CD4-positive, alpha-beta T cell (primary cell): ENCODE measurements at regions not wholly inside any gene's neighbourhood (a gene's known extent, or its start where the extent isn't known, plus 50 kb on each side); places are given as distances from the start of the nearest gene placed in this dataset.

ENCODE experiments used
- ATAC-seq: fragments of 200-7000 bp; cut with Tn5 transposase; one replicate; pipeline ENCODE4 v1.10.0; 2022; ENCODE audit warnings: mild to moderate bottlenecking; ENCODE audit not compliant: poor library complexity
- CTCF ChIA-PET: fragments of 350-600 bp; sonication (Branson Sonifier 250); formaldehyde crosslinking; loops from one replicate; lab custom pipeline; 2021; ENCODE audit warnings: antibody characterized with exemption, inconsistent platforms; lab: Charles Lee
- POLR2A ChIA-PET: fragments of 350-600 bp; sonication (Branson Sonifier 250); formaldehyde crosslinking; loops from one replicate; lab custom pipeline; 2021; ENCODE audit warnings: antibody characterized with exemption, inconsistent platforms; lab: Charles Lee
- DNase-seq, 14 experiments: peaks; one replicate each; pipeline ENCODE4 v3.0.0-alpha.2; 2013 to 2020; ENCODE audit warnings: mixed read lengths in 2 of 14
- H3K27ac ChIP-seq, 2 donors: one replicate each; pipeline versions ENCODE4 v1.5.1 to v1.7.0; 2013; ENCODE audit warnings: low read length in 2 of 2, low read depth in 1 of 2, mild to moderate bottlenecking in 1 of 2
- H3K27me3 ChIP-seq, 2 experiments: 1 replicate in 1 of 2; 2 replicates in 1 of 2; pipeline versions ENCODE4 v1.6.1 to v1.7.0; 2013; ENCODE audit warnings: low read length in 2 of 2, control low read depth in 1 of 2, mild to moderate bottlenecking in 1 of 2, moderate library complexity in 1 of 2; ENCODE audit not compliant: insufficient read depth in 2 of 2, control insufficient read depth in 1 of 2
- H3K36me3 ChIP-seq: one replicate; pipeline ENCODE4 v1.6.1; 2013; ENCODE audit warnings: low read length, control low read depth; ENCODE audit not compliant: insufficient read depth
- H3K4me1 ChIP-seq: one replicate; pipeline ENCODE4 v1.6.1; 2013; ENCODE audit warnings: low read length, control low read depth; ENCODE audit not compliant: insufficient read depth
- H3K4me3 ChIP-seq: one replicate; pipeline ENCODE4 v1.5.1; 2013; ENCODE audit warnings: mild to moderate bottlenecking, low read length, moderate library complexity
- H3K9me3 ChIP-seq, 2 experiments: 1 replicate in 1 of 2; 2 replicates in 1 of 2; pipeline versions ENCODE4 v1.6.1 to v1.7.0; 2013; ENCODE audit warnings: low read length in 2 of 2, mild to moderate bottlenecking in 2 of 2, control low read depth in 1 of 2, moderate library complexity in 1 of 2; ENCODE audit not compliant: control insufficient read depth in 1 of 2, insufficient read depth in 1 of 2
- H3K27ac Mint-ChIP-seq: one replicate; pipeline ENCODE4 v1.8.0; 2020; ENCODE audit warnings: mixed read lengths
- H3K27me3 Mint-ChIP-seq: one replicate; pipeline ENCODE4 v1.8.0; 2021; ENCODE audit warnings: mixed read lengths
- H3K36me3 Mint-ChIP-seq: one replicate; pipeline ENCODE4 v1.8.0; 2021; ENCODE audit warnings: low read depth, mixed read lengths
- H3K4me1 Mint-ChIP-seq: one replicate; pipeline ENCODE4 v1.8.0; 2021; ENCODE audit warnings: low read depth, mixed read lengths
- H3K4me3 Mint-ChIP-seq: one replicate; pipeline ENCODE4 v1.8.0; 2020; ENCODE audit warnings: mild to moderate bottlenecking, mixed read lengths
- H3K9me3 Mint-ChIP-seq: one replicate; pipeline ENCODE4 v1.8.0; 2020; ENCODE audit warnings: mixed read lengths
- intact Hi-C, 2 experiments: fragments of 100-400 bp; cut with DNase I in 1 of 2; cut with micrococcal nuclease in 1 of 2; formaldehyde crosslinking; loops; one replicate each; pipeline versions ENCODE4 v1.15.1 to v1.9.0; 2023 to 2025; cut with DNase I, micrococcal nuclease
- TF ChIP-seq, protein P1 (sequence below): fragments of 200-600 bp; IDR thresholded peaks from one replicate; pipeline ENCODE4 v1.8.0; 2022; ENCODE audit warnings: antibody characterized with exemption, mild to moderate bottlenecking

GRCh38 chr3:72120806-72121778 is 336.1 kb upstream of the PROK2 start:
- Histone ChIP-seq H3K27me3 (no peaks in the 10 kb centered on the region), H3K36me3 (no peaks in the 10 kb centered on the region), H3K4me1 (no peaks in the 10 kb centered on the region), H3K27ac (no peak overlapping the region), H3K9me3 (no peaks in the 10 kb centered on the region), H3K4me3 (no peak overlapping the region)
- Mint-ChIP-seq H3K27ac (no peak overlapping the region), H3K4me1 (no peaks in the 10 kb centered on the region), H3K27me3 (no peaks in the 10 kb centered on the region), H3K36me3 (no peaks in the 10 kb centered on the region), H3K9me3 (no peaks in the 10 kb centered on the region), H3K4me3 (no peak overlapping the region)
- ChIA-PET CTCF (no interaction called here), POLR2A (interaction anchor here (0.9 kb wide), 1 partner anchor 20 kb away, joined by 3 read pairs; no protein-coding TSS in a partner anchor)
- ATAC-seq: no peak
- TF ChIP-seq, protein P1, sequence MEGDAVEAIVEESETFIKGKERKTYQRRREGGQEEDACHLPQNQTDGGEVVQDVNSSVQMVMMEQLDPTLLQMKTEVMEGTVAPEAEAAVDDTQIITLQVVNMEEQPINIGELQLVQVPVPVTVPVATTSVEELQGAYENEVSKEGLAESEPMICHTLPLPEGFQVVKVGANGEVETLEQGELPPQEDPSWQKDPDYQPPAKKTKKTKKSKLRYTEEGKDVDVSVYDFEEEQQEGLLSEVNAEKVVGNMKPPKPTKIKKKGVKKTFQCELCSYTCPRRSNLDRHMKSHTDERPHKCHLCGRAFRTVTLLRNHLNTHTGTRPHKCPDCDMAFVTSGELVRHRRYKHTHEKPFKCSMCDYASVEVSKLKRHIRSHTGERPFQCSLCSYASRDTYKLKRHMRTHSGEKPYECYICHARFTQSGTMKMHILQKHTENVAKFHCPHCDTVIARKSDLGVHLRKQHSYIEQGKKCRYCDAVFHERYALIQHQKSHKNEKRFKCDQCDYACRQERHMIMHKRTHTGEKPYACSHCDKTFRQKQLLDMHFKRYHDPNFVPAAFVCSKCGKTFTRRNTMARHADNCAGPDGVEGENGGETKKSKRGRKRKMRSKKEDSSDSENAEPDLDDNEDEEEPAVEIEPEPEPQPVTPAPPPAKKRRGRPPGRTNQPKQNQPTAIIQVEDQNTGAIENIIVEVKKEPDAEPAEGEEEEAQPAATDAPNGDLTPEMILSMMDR: no peak
- no peak for DNase-seq
- intact Hi-C loops: no loop called here

DNA sequence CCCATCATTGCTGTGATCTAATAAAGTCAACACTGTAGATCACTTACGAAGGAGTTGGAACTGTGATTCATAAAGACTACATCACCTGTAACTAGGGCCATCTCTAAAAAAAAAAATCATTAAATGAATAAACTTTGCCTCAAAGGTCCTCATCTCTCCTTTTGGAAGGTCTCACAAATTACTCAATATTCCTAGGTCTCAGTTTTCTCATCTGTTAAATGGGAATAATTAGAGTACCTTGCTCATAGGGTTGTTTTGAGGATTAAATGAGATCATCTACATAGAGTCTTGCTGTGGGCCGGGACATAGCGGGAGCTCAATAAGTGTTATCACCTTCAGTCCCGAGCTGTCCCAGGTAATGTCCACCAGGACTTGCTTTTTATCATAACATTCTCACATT is 335.1 kb upstream of the PROK2 start:
- Histone ChIP-seq H3K9me3 (no peaks in the 10 kb centered on the region), H3K27me3 (no peaks in the 10 kb centered on the region), H3K4me3 (no peak overlapping the region), H3K4me1 (no peaks in the 10 kb centered on the region), H3K27ac (no peak overlapping the region), H3K36me3 (no peaks in the 10 kb centered on the region)
- Mint-ChIP-seq H3K27me3 (no peaks in the 10 kb centered on the region), H3K4me3 (no peak overlapping the region), H3K27ac (no peak overlapping the region), H3K36me3 (no peaks in the 10 kb centered on the region), H3K9me3 (no peaks in the 10 kb centered on the region), H3K4me1 (no peaks in the 10 kb centered on the region)
- POLR2A ChIA-PET: no interaction called here
- CTCF ChIA-PET: no interaction called here
- TF ChIP-seq, protein P1: no peak
- ATAC-seq: no peak
- intact Hi-C loops: no loop called here
- no peak for DNase-seq

GRCh38 chr3:72118628-72119027 is 333.7 kb upstream of the PROK2 start:
- TF ChIP-seq, protein P1: no peak
- intact Hi-C loops: no loop called here
- Mint-ChIP-seq H3K4me1 (no peaks in the 10 kb centered on the region), H3K36me3 (no peaks in the 10 kb centered on the region), H3K4me3 (no peak overlapping the region), H3K9me3 (no peaks in the 10 kb centered on the region), H3K27me3 (no peaks in the 10 kb centered on the region), H3K27ac (no peak overlapping the region)
- ChIA-PET POLR2A (no interaction called here), CTCF (no interaction called here)
- no peaks in the 10 kb centered on the region for H3K36me3 ChIP-seq
- no peaks in the 10 kb centered on the region for H3K9me3 ChIP-seq
- no peaks in the 10 kb centered on the region for H3K4me1 ChIP-seq
- H3K27me3 ChIP-seq: no peaks in the 10 kb centered on the region
- DNase-seq: no peak
- ATAC-seq: no peak
- H3K4me3 ChIP-seq: no peak overlapping the region
- no peak overlapping the region for H3K27ac ChIP-seq
